ENCODE measurements at regions not wholly inside any gene's neighbourhood (a gene's known extent, or its start where the extent isn't known, plus 50 kb on each side); places are given as distances from the start of the nearest gene placed in this dataset.

GRCh38 chr18:66742832-66743231 lies 138.9 kb upstream of the CDH19 start:
- no peaks in the 10 kb centered on the region for H3K4me1 Mint-ChIP-seq
- ChIA-PET CTCF (no interaction called here), POLR2A (no interaction called here)
- TF ChIP-seq USF1 (CRISPR knock-in tag; IDR thresholded peaks at IDR 0.05), result no peak
- TF ChIP-seq, protein P1, sequence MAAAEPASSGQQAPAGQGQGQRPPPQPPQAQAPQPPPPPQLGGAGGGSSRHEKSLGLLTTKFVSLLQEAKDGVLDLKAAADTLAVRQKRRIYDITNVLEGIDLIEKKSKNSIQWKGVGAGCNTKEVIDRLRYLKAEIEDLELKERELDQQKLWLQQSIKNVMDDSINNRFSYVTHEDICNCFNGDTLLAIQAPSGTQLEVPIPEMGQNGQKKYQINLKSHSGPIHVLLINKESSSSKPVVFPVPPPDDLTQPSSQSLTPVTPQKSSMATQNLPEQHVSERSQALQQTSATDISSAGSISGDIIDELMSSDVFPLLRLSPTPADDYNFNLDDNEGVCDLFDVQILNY (CRISPR knock-in tag; IDR thresholded peaks at IDR 0.05), result no peak
- no peaks in the 10 kb centered on the region for H3K27me3 Mint-ChIP-seq (ENCODE audit: low read depth)
- H3K36me3 Mint-ChIP-seq, result no peaks in the 10 kb centered on the region
- DNase-seq (ENCODE audit: low spot score) (no peak), ATAC-seq (no peak)
- H3K27ac Mint-ChIP-seq, result no peak overlapping the region
- H3K4me3 Mint-ChIP-seq, result no peak overlapping the region
- H3K9me3 Mint-ChIP-seq, result no peaks in the 10 kb centered on the region

- Mint-ChIP-seq H3K4me1 (peaks cover 18% of the 10 kb centered on the region), H3K27me3 (ENCODE audit: low read depth) (no peaks in the 10 kb centered on the region), H3K4me3 (no peak overlapping the region), H3K36me3 (no peaks in the 10 kb centered on the region), H3K9me3 (peaks cover 7% of the 10 kb centered on the region; the same call in 1 of the 2 replicates), H3K27ac (no peak overlapping the region)
- TF ChIP-seq, protein P2, sequence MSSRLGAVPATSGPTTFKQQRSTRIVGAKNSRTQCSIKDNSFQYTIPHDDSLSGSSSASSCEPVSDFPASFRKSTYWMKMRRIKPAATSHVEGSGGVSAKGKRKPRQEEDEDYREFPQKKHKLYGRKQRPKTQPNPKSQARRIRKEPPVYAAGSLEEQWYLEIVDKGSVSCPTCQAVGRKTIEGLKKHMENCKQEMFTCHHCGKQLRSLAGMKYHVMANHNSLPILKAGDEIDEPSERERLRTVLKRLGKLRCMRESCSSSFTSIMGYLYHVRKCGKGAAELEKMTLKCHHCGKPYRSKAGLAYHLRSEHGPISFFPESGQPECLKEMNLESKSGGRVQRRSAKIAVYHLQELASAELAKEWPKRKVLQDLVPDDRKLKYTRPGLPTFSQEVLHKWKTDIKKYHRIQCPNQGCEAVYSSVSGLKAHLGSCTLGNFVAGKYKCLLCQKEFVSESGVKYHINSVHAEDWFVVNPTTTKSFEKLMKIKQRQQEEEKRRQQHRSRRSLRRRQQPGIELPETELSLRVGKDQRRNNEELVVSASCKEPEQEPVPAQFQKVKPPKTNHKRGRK (CRISPR knock-in tag; IDR thresholded peaks at IDR 0.05; ENCODE audit: borderline replicate concordance), result peak; percentile 79; the same call in 1 of the 2 replicates
- TF ChIP-seq, protein P3, sequence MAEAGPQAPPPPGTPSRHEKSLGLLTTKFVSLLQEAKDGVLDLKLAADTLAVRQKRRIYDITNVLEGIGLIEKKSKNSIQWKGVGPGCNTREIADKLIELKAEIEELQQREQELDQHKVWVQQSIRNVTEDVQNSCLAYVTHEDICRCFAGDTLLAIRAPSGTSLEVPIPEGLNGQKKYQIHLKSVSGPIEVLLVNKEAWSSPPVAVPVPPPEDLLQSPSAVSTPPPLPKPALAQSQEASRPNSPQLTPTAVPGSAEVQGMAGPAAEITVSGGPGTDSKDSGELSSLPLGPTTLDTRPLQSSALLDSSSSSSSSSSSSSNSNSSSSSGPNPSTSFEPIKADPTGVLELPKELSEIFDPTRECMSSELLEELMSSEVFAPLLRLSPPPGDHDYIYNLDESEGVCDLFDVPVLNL (CRISPR knock-in tag; IDR thresholded peaks at IDR 0.05; ENCODE audit: borderline replicate concordance, low read depth), result no peak
- CTCF ChIA-PET, result interaction anchor here (0.7 kb wide), 1 partner anchor 1988 kb away, joined by 3 read pairs; no protein-coding TSS in a partner anchor
- DNase-seq (ENCODE audit: low spot score) (no peak), ATAC-seq (no peak)
- POLR2A ChIA-PET, result no interaction called here
Observed at GRCh38 chr18:66735933-66736332, 132.0 kb upstream of the CDH19 start.

DNA sequence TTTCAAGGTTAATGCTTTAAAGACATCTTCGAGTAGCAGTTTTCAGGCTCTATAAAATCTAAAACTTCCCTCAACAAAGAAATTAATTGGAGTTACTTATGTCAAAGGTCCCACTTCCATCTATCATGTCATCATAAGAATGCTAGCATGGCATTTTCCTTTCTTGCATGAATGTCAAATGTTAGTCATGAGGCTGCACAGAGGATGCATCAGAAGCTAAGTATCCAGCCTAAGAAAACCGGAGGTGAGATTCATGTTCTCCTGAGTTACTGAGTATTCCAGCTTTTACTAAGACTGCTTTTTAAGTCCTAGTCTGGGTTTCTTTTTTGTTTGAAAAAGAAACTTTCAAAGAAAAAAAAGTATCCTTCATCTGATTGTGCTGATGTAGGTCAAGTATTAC lies 130.6 kb upstream of the CDH19 start:
- Mint-ChIP-seq H3K9me3 (peaks cover 7% of the 10 kb centered on the region; the same call in 1 of the 2 replicates), H3K36me3 (no peaks in the 10 kb centered on the region), H3K4me3 (no peak overlapping the region), H3K4me1 (peaks cover 18% of the 10 kb centered on the region), H3K27me3 (ENCODE audit: low read depth) (no peaks in the 10 kb centered on the region), H3K27ac (no peak overlapping the region)
- TF ChIP-seq ETV6 (CRISPR knock-in tag; IDR thresholded peaks at IDR 0.05) (no peak), EMX1 (CRISPR knock-in tag; IDR thresholded peaks at IDR 0.05) (no peak), ELF4 (CRISPR knock-in tag; IDR thresholded peaks at IDR 0.05; ENCODE audit: low read depth) (no peak), TP53 (CRISPR knock-in tag; IDR thresholded peaks at IDR 0.05) (no peak)
- POLR2A ChIA-PET, result no interaction called here
- no peak for ATAC-seq
- DNase-seq (ENCODE audit: low spot score), result no peak
- CTCF ChIA-PET, result no interaction called here

- ChIA-PET POLR2A (no interaction called here), CTCF (no interaction called here)
- no peaks in the 10 kb centered on the region for H3K36me3 Mint-ChIP-seq
- TF ChIP-seq, protein P4, sequence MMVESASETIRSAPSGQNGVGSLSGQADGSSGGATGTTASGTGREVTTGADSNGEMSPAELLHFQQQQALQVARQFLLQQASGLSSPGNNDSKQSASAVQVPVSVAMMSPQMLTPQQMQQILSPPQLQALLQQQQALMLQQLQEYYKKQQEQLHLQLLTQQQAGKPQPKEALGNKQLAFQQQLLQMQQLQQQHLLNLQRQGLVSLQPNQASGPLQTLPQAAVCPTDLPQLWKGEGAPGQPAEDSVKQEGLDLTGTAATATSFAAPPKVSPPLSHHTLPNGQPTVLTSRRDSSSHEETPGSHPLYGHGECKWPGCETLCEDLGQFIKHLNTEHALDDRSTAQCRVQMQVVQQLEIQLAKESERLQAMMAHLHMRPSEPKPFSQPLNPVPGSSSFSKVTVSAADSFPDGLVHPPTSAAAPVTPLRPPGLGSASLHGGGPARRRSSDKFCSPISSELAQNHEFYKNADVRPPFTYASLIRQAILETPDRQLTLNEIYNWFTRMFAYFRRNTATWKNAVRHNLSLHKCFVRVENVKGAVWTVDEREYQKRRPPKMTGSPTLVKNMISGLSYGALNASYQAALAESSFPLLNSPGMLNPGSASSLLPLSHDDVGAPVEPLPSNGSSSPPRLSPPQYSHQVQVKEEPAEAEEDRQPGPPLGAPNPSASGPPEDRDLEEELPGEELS (CRISPR knock-in tag; IDR thresholded peaks at IDR 0.05), result no peak
- TF ChIP-seq ATF6 (CRISPR knock-in tag; IDR thresholded peaks at IDR 0.05), result no peak
- no peak for TF ChIP-seq ZNF232 (CRISPR knock-in tag; IDR thresholded peaks at IDR 0.05)
- TF ChIP-seq KAT7 (CRISPR knock-in tag; IDR thresholded peaks at IDR 0.05; ENCODE audit: borderline replicate concordance), result no peak
- no peak for TF ChIP-seq NFATC4 (CRISPR knock-in tag; IDR thresholded peaks at IDR 0.05)
- TF ChIP-seq, protein P5, sequence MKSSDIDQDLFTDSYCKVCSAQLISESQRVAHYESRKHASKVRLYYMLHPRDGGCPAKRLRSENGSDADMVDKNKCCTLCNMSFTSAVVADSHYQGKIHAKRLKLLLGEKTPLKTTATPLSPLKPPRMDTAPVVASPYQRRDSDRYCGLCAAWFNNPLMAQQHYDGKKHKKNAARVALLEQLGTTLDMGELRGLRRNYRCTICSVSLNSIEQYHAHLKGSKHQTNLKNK (CRISPR knock-in tag; IDR thresholded peaks at IDR 0.05), result no peak
- no peak for TF ChIP-seq OVOL2 (CRISPR knock-in tag; IDR thresholded peaks at IDR 0.05; ENCODE audit: borderline replicate concordance)
- no peak for TF ChIP-seq ATF1 (CRISPR knock-in tag; IDR thresholded peaks at IDR 0.05)
- TF ChIP-seq, protein P6, sequence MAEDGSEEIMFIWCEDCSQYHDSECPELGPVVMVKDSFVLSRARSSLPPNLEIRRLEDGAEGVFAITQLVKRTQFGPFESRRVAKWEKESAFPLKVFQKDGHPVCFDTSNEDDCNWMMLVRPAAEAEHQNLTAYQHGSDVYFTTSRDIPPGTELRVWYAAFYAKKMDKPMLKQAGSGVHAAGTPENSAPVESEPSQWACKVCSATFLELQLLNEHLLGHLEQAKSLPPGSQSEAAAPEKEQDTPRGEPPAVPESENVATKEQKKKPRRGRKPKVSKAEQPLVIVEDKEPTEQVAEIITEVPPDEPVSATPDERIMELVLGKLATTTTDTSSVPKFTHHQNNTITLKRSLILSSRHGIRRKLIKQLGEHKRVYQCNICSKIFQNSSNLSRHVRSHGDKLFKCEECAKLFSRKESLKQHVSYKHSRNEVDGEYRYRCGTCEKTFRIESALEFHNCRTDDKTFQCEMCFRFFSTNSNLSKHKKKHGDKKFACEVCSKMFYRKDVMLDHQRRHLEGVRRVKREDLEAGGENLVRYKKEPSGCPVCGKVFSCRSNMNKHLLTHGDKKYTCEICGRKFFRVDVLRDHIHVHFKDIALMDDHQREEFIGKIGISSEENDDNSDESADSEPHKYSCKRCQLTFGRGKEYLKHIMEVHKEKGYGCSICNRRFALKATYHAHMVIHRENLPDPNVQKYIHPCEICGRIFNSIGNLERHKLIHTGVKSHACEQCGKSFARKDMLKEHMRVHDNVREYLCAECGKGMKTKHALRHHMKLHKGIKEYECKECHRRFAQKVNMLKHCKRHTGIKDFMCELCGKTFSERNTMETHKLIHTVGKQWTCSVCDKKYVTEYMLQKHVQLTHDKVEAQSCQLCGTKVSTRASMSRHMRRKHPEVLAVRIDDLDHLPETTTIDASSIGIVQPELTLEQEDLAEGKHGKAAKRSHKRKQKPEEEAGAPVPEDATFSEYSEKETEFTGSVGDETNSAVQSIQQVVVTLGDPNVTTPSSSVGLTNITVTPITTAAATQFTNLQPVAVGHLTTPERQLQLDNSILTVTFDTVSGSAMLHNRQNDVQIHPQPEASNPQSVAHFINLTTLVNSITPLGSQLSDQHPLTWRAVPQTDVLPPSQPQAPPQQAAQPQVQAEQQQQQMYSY (CRISPR knock-in tag; IDR thresholded peaks at IDR 0.05), result no peak
Observed at GRCh38 chr18:66731890-66732289, 128.0 kb upstream of the CDH19 start.

More at GRCh38 chr18:66731890-66732289, 128.0 kb upstream of the CDH19 start:
- H3K9me3 Mint-ChIP-seq, result peaks cover 7% of the 10 kb centered on the region; the same call in 1 of the 2 replicates
- no peak for DNase-seq (ENCODE audit: low spot score)
- H3K27ac Mint-ChIP-seq, result no peak overlapping the region
- no peaks in the 10 kb centered on the region for H3K27me3 Mint-ChIP-seq (ENCODE audit: low read depth)
- no peak overlapping the region for H3K4me3 Mint-ChIP-seq
- H3K4me1 Mint-ChIP-seq, result peaks cover 18% of the 10 kb centered on the region
- no peak for ATAC-seq
